ENCODE measurements at regions not wholly inside any gene's neighbourhood (a gene's known extent, or its start where the extent isn't known, plus 50 kb on each side); places are given as distances from the start of the nearest gene placed in this dataset.

DNA sequence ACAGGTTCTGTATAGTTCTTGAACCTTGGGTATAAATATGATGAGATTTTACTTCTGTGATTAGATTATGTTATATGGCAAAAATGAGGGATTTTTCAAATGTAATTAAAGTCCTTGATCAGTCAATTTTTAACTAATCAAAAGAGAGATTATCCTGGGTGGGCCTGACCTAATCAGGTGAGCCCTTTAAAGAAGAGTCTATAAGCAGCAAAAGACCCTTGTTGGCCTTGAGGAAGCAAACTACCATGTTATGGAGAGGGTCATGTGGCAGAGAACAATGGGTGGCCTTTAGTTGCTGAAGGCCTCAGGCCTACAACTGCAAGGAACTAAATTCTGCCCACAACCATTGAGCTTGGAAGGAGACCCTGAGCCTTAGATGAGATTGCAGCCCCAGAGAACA is 102.5 kb upstream of the RIPOR2 start:
- no peak for DNase-seq (ENCODE audit: low read depth in 2 of 2)

DNA sequence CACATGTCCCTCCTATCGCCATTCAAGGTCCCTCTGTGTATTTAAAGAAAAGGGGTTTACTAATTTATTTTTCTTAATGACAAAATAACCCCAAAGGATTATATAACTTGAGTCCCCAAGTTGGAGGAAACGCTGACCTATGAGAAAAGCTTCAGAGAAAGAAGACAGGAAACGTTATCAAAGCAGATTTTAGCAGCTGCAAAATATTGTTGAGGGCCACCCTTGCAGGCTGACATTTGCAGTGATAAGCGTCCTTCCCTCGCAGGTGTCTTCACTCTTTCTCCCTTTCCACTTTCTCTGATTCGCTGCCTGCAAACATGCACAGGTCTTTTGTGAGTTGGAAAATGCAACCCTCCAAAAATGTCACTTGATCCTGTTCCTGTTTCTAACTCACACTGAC is 103.2 kb upstream of the RIPOR2 start:
- DNase-seq (ENCODE audit: low read depth in 2 of 2), result no peak

DNA sequence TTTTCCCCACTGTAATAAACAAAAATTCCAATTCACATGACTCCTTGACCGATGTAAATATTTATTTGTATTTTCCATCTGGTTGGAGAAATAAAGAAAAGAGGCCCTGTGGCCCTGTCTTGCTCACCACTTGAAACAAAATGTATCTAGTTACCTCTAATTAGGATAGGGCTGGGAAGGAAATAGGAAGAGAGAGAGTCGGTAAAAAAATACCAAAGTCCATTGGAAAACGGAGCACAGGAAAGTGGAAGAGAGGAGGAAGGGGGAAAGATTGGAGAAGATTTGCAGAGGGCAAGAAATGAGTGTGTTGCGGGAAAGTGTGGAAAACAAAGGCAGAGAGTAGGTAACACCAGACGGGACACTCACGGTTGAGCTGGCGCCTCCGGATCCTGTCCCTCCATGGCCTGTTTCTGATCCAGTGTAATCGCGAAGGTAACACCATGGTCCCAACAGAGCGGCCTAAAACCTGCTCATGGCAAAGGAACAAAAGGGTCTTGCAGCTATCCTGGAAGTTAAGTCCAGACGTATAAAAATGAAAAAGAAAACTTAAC is 105.8 kb upstream of the RIPOR2 start:
- DNase-seq (ENCODE audit: low read depth in 2 of 2), result no peak

DNA sequence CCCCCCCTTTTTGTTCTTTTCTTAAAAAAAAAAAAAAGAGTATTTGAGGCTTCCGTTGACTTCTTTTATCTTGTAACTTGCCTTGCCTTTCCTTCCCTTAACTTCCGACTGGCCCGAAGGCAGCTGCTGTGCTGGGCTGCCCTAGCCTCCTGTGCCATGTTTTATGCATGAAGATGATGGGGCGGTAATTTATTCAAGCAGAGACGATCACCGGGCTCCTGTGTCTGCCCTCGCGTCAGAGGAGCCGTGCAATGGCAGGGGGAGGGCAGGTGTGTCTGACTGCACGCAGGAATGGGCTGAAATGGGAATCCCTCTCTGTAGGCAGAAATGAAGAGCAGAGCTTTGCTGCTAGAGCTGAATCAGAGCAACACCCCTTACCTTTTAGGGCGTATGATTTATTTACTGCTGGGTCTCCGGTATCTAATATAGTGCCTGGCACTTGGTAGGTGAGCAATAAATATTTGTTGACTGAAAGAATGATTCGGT is 106.3 kb upstream of the RIPOR2 start:
- DNase-seq (ENCODE audit: low read depth in 2 of 2), result peak in 1 of 2 donors; percentile 22

DNA sequence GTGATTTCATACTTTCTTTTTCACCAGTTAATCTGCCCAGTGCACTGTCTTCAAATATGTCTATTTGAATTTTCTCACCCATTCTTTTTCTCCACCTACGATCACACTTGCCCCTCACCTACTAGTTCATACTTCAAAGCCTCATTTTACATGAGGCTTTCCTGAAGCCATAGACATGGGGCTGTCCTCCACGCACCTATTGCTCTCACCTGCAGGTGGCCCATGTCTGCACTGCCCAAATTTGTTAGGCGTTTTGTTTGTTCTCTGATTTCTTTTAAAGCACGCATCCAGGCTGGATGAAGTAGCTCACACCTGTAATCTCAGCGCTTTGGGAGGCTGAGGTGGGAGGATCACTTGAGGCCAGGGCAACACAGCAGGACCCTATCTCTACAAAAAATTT is 106.8 kb upstream of the RIPOR2 start:
- DNase-seq (ENCODE audit: low read depth in 2 of 2), result no peak

DNA sequence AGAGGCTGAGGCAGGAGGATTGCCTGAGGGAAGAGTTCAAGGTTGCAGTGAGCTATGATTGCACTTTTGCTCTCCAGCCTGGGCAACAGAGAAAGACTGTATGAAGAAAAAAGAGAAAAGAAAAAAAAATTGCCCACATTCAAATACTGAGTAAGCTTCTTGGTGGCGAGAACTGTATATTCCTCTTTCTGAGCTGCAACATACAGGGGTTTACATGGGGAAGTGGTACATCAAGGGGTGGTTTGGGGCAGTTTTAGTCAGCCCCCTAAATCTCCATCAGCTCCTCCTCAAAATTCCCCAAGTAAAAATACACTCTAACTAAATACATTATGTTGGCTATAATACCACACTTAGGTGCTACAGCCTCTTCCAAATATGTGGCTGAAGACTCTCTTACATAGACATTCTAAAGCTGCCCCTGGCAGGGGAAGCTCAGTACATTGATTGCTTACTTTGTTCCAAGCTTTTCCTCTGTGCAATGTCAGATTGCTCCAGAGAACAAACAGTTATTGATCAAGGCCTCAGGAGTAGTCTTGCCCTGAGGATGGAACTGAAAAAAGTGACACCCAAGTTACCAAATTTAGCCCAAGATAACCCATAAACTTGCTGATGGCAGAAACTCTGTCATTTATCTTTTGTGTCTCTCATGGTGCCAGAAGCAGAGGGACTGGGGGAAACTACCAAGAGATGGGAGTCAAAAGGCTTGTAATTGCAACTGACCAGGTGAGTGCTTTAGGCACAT is 107.4 kb upstream of the RIPOR2 start:
- DNase-seq (ENCODE audit: low read depth in 2 of 2), result no peak

DNA sequence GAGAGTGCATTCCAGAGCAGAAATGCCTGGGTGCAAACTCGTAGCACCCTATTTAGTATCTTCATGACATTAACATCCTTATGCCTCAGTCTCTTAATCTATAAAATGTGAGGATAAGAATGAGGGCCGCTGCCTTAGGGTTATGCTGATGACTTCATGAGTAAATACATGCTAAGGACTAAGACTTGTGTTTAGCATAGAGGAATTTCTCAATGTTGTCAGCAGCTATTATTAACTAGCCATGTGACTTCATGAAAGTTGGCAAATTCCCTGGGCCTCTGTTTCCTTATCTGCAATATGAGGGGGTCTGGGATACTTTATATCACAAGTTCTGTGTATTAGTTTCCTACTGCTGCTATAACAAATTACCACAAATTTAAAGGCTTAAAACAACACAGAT is 108.1 kb upstream of the RIPOR2 start:
- no peak for DNase-seq (ENCODE audit: low read depth in 2 of 2)

DNA sequence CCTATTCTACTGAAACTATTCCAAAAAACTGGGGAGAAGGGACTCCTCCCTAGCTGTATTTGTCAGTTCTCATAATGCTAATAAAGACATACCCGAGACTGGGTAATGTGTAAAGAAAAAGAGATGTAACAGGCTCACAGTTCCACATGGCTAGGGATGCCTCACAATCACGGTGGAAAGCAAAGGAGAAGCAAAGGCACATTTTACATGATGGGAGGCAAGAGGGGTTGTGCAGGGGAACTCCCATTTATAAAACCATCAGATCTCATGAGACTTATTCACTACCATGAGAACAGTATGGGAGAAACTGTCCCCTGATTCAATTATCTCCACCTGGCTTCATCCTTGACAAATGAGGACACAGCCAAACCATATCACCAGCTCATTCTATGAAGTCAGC is 111.2 kb upstream of the RIPOR2 start:
- no peak for DNase-seq (ENCODE audit: low read depth in 2 of 2)

DNA sequence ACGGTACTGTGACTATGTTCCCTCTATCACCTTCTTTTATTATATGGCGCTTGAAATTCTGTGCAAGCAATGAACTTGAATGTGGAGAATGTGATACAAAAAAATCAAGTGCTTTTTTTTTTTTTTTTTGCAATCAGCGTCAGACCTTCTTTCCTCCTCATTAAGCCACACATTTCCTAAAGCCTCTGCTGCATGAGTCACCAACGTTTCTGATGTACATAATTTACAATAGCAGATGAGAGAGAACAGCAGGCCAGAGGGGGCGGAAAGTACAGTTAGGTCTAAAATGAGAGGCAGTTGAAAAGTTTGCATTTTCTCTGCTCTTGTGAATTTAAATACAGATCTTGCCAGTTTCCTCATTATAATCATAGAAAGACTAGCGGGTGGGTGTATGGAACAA is 114.6 kb upstream of the RIPOR2 start:
- DNase-seq (ENCODE audit: low read depth in 2 of 2), result peak; percentile 29 to 54

DNA sequence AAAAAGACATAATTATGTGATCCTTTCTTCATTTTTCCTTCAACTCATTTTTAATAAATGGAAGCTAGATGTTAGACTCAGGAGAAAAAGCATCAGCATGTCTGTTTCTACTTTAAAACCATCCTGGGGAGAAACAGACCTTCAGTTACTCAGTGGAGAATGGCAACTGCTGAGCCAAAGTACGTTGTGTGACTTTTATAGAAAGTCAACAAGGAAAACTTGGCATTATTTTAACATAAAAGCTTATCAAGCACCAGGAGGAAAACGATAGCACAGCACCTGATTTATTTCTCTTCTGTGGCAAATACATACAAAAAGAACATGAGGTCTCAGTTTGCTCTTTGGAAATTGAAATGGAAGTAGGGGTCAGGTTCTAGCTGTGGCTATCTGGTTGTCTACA is 115.3 kb upstream of the RIPOR2 start:
- DNase-seq (ENCODE audit: low read depth in 2 of 2), result no peak

DNA sequence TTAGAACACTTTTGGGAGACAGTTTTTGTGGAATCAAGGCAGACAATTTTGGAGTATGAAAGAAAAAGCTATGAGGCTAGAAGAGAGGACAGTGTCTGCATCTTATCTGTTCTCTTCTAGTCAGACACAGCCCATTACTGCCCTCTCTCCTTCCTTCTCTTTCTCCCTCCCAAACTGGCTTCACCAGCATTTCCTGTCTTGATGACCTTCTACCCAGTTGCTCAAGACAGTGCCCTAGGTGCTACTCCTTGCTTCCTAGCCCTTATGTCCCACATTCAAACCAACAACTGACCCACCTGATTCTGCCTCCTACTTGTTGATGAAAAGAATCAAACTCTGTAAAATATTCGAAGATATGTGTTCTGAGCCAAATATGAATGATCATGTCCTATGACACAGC is 116.4 kb upstream of the RIPOR2 start:
- DNase-seq (ENCODE audit: low read depth in 2 of 2), result no peak

DNA sequence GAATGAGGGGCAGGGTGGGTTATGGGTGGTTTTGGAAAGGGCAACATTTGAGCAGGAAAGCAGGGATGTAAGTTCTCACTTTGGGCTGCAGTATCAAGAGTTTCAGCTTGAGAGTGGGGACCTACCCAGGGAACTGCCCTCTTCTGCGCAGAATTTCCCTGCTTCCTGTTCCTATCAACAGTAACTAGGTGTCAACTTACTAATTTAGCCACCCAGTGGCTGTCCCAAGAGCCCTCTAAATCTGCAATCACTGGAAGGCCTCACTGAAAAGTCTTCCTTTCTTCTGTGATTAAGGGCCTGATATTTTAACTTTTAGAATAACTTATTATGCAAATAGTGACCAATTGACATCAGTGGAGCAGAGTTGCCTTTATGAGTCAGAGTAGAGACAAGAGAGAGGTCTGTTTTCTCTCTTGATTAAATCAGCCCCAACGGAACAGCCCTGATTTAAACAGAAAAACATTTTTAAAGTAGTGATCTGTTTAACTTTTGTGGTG is 118.2 kb upstream of the RIPOR2 start:
- no peak for DNase-seq (ENCODE audit: low read depth in 2 of 2)

DNA sequence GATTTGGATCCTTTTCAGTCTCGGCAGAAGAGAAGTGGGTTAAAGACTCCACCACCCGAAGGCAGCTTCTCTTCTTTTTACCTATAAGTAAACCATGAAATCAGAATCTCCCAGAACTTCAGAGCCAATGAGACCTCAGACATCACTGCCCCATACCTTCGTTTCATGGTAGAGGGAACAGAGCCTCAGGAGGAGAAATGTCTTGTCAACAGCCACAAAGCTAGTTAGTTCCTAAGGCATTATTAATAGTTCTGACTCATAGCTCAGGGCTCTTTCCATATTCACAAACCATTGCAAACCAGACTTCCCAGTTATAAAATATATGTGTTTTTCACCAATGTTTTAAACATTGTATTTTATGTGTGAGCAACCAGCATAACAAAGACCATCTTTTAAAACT is 118.7 kb upstream of the RIPOR2 start:
- DNase-seq (ENCODE audit: low read depth in 2 of 2), result no peak

DNA sequence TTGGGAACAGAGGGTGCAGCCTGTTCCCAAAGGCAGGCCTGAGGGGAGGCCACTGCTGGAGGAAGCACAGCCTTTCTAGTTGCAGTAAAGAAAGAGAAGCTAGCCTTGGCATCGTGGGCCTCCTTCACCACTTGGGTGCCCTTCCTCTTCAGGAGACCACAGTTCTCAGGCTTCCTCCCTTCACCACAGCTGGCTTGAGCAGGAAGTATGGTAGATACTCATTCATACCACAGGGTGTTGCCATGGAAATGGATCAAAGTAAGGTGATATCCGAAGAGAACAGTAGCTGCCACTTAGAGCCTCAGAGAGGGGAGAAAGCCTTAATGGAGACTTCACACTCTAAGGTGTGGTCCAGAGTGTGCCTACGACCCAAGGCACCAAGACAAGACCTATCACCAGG is 120.4 kb upstream of the RIPOR2 start:
- DNase-seq (ENCODE audit: low read depth in 2 of 2), result no peak

DNA sequence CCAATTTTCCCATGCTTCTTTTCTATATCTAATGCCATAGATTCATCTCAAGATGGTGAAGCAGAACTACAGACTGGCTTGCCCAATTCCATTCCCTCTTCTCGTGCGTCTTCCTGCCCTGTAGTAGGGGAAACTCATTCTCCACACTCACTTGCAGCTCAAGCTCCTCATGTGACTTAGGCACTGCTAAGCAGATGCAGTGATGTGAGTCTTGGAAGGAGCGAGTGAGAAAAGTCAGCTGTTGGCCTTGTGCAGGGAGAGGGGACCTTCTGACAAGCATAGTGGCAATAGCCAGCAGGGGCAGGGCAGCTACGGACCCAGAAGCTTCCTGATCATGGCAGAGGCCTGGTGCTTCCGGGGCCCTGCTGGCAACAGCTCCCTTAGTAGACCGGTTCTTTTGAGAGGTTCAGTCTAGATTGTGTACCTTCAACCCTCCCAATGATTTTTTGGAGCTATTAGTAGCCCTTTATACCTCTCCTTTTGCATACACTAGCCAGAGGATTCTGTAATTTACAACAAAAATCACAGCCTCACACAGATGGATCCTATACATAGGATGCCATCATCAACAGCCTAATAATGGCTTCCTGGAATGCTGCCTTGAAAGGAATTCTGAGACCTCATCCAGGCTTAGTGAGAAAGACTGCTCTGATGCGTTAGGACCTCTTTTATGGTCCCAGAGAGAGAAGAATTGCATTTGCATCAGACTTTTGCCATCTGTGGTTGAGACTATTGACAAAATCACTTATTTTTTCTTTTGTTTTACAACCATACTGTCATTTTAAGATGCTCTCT is 121.5 kb upstream of the RIPOR2 start:
- no peak for DNase-seq (ENCODE audit: low read depth in 2 of 2)

DNA sequence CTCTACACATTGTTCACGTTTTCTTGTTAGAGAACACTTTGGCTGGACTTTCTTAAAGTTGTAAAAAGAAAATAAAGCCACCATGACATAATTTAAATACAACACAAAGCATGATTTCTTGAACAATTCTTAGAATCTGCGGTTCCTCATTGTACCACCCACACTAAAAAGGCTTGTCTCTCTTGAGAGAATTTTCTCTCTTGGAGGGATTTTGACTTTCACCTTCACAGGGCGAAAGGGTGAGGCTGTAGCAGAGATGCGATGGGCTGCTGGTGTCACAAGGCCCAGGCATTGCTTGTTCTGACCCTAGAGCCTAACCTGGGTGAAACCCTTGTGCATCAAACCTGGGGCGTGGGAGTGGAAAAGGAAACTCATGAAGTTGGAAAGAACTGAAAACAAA is 122.7 kb upstream of the RIPOR2 start:
- DNase-seq (ENCODE audit: low read depth in 2 of 2), result no peak

DNA sequence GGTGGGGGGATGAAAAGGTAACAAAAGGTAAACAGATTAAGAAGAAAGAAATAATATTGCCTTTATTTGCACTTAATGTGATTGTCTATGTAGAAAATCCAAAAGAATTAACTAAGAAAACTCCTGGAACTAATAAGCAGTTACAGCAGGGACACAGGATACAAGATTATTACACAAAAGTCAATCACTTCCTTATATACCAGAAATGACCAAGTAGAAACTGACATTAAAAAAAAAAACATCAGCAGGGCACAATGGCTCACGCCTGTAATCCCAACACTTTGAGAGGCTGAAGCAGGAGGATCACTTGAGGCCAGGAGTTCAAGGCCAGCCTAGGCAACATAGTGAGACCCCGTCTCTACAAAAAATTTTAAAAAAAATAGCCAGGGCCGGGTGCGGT is 123.2 kb upstream of the RIPOR2 start:
- DNase-seq (ENCODE audit: low read depth in 2 of 2), result no peak

DNA sequence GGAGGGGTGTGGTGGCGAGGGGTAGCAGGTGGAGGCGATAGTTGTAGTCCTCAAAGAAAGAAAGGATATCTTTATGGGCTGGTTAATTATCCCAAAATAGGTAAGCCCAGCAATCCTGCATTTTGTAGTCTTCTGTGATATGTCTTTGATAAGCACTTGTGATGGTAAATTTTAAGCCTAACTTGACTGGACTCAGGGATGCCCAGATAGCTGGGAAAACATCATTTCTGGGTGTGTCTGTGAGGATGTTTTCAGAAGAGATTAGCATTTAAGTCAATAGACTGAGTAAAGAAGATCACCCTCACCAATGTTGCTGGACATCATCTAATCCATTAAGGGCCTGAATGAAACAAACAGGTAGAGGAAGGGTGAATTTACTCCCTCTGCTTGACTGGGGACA is 124.8 kb upstream of the RIPOR2 start:
- DNase-seq (ENCODE audit: low read depth in 2 of 2), result no peak

DNA sequence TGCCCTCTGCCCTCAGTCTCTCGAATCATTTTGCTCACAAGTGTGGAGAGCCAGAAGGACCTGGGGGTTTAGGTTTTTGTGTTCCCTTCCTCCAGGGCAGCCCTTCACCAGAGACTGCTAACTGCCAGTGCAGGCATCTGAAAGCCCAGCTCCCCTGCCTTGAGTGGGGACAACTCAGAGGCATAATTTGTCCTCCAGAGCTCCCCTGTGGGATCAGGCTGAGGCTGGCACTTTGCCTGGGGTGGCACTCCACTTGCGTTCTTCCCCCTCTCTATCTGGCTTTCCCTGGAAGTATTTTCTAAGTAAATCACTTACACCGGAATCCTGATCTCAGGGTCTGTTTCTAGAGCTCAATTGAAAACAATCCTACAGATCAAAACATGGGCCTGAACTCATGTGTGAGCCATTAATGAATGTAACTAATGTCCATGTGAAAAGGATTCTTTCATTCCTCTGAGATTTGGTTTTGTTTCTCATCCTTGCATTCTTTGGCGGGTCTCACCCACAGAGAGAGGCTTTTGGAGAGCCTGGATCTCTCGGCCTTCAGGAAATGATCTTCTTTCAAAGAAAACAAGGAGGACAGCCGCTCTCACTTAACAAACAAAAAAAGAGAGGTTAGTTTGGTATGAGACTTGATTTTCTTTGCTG is 125.7 kb upstream of the RIPOR2 start:
- DNase-seq (ENCODE audit: low read depth in 2 of 2), result no peak

DNA sequence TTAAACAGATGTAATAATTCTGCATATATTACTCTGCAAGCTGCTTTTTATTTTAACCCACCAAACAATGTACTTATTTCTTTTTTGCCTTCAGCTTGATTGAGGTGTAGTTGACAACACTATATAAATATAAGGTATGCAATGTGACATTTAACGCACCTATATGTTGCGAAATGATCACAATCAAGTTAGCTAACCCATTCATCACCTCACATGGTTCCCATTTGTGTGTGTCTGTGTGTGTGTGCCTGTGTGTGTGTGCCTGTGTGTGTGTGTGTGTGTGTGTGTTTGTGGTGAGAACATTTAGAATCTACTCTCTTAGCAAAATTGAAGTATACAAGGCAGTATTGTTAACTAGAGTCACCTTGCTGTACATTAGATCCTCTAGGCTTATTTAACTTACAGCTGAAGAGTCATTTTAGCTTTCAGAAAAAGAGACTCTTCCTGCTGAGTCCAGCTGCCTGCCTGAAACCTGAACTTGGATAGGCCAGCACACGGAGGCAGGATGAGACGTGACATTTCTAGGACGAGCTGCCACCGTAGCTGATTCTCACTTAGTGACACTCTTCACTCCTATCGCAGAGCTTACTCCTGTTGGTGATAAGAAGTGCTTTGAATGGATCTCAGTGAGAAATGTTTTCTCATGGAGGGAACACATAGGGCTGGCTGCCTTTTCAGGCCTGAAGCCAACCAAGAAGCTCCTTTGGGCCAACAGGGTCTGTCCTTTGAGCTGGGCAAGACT is 126.5 kb upstream of the RIPOR2 start:
- no peak for DNase-seq (ENCODE audit: low read depth in 2 of 2)

DNA sequence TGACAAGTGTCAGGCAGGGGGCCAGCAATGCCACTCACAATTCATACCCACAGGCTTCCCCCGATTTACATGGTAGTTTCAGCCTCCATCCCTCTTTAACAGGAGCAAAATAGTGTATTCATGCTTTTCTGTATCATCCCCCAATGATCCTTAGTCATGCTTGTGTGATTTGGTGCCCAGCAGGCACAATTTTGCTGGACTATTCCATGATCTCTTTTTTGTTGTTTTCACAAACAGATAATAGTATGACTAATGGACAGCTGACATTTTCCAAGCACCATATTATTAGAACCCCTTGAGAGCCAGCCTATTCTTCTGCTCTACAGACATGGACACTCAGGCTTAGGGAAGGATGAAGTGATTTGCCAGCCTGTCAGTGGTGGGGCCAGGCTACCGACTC is 128.2 kb upstream of the RIPOR2 start:
- no peak for DNase-seq (ENCODE audit: low read depth in 2 of 2)

DNA sequence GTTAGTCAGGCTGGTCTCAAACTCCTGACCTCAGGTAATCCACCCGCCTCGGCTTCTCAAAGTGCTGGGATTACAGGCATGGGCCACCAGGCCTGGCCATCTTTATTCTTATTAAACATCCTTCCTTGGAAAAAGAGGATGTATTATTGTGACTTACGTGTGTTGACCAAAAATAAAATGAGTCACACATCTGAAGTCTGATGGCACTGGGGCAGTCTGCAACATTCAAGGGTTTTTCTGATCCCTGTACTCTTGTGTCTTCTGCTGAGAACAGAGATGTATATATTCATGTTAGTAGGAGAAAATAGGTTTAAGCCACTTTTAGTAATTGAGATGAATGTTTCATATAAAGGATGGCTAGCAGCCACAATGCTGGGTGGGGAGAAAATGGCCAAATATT is 129.9 kb upstream of the RIPOR2 start:
- DNase-seq (ENCODE audit: low read depth in 2 of 2), result no peak

All from stimulated activated CD4-positive, alpha-beta T cell treated with anti-CD3 and anti-CD28 coated beads, Interleukin-1b, Interleukin-23, amount 100 ng/mL, for 4 hours (primary cell).